H1 (cell line): ENCODE measurements at regions not wholly inside any gene's neighbourhood (a gene's known extent, or its start where the extent isn't known, plus 50 kb on each side); places are given as distances from the start of the nearest gene placed in this dataset.

Experiments
- EP300 ChIP-seq, 2 experiments: IDR thresholded peaks; 1 replicate in 1 of 2; 2 replicates in 1 of 2; pipeline ENCODE4 v1.6.1; 2011 to 2012; ENCODE audit warnings: low read depth in 2 of 2, low read length in 2 of 2, mild to moderate bottlenecking in 2 of 2, borderline replicate concordance in 1 of 2, inconsistent platforms in 1 of 2, moderate library complexity in 1 of 2
- KDM5A ChIP-seq: fragments of 200-600 bp; IDR thresholded peaks from 2 replicates; pipeline ENCODE4 v1.7.1; 2012; ENCODE audit warnings: mild to moderate bottlenecking, low read length, inconsistent platforms, mixed read lengths
- POLR2A ChIP-seq, 2 experiments: IDR thresholded peaks; 1 replicate in 1 of 2; 2 replicates in 1 of 2; pipeline ENCODE4 v1.6.1; 2011; ENCODE audit warnings: low read depth in 2 of 2, low read length in 2 of 2, mild to moderate bottlenecking in 2 of 2; ENCODE audit errors: control extremely low read depth in 1 of 2
- RNF2 ChIP-seq: fragments of 200-900, 300-1000 bp; sonication (generic); IDR thresholded peaks from 2 replicates; pipeline ENCODE4 v1.7.1; 2016; ENCODE audit warnings: borderline replicate concordance, low read depth, mild to moderate bottlenecking, antibody characterized with exemption, low read length; ENCODE audit not compliant: poor library complexity, severe bottlenecking; ENCODE audit errors: missing control alignments
- SAP30 ChIP-seq: fragments of 300-600 bp; sonication (generic); IDR thresholded peaks from 2 replicates; pipeline ENCODE4 v1.7.1; 2012; ENCODE audit warnings: low read length, moderate library complexity, mild to moderate bottlenecking, inconsistent platforms; ENCODE audit not compliant: insufficient read depth, insufficient replicate concordance
- USF2 ChIP-seq: IDR thresholded peaks from 2 replicates; pipeline ENCODE4 v1.6.1; 2011; ENCODE audit warnings: low read length, improper control_type of control experiment
- TF ChIP-seq, protein P1 (sequence below), 3 experiments: IDR thresholded peaks; 1 replicate in 2 of 3; 2 replicates in 1 of 3; pipeline versions ENCODE4 v1.5.1 to v1.6.1; 2011; ENCODE audit warnings: low read length in 3 of 3, mild to moderate bottlenecking in 3 of 3, inconsistent platforms in 2 of 3, low read depth in 1 of 3, moderate library complexity in 1 of 3; ENCODE audit not compliant: insufficient read depth in 1 of 3; ENCODE audit errors: control extremely low read depth in 1 of 3

DNA sequence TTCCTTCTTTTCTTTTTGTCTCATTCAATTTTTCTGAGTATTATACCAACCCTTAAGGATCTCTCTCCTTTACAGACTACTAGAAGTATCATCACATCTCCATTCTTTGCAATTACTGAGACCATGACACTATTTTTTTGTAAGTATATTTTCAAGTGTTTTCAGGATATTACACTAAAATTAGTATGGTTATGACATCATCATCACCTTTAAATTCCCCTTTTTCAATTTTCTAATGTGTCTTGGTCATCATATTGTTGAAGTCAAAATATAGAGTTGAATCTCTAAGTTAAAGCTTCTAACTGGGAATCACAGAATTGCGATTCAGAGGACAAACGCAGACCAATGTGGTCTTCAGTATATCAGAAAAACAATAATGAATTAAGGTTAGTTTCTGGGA is 1475.1 kb downstream of the OTOL1 start:
- TF ChIP-seq RNF2 (no peak), SAP30 (no peak), EP300 (IDR thresholded peaks at IDR 0.05; ENCODE audit: borderline replicate concordance in 1 of 2, low read depth in 2 of 2, low read length in 2 of 2) (no peak), USF2 (no peak), POLR2A (IDR thresholded peaks at IDR 0.05; ENCODE audit: control extremely low read depth in 1 of 2, low read depth in 2 of 2, low read length in 2 of 2) (no peak), KDM5A (no peak)
- TF ChIP-seq, protein P1, sequence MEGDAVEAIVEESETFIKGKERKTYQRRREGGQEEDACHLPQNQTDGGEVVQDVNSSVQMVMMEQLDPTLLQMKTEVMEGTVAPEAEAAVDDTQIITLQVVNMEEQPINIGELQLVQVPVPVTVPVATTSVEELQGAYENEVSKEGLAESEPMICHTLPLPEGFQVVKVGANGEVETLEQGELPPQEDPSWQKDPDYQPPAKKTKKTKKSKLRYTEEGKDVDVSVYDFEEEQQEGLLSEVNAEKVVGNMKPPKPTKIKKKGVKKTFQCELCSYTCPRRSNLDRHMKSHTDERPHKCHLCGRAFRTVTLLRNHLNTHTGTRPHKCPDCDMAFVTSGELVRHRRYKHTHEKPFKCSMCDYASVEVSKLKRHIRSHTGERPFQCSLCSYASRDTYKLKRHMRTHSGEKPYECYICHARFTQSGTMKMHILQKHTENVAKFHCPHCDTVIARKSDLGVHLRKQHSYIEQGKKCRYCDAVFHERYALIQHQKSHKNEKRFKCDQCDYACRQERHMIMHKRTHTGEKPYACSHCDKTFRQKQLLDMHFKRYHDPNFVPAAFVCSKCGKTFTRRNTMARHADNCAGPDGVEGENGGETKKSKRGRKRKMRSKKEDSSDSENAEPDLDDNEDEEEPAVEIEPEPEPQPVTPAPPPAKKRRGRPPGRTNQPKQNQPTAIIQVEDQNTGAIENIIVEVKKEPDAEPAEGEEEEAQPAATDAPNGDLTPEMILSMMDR (IDR thresholded peaks at IDR 0.05; ENCODE audit: control extremely low read depth in 1 of 3, insufficient read depth in 1 of 3, low read depth in 1 of 3, low read length in 3 of 3) = no peak
